ENCODE measurements at regions not wholly inside any gene's neighbourhood (a gene's known extent, or its start where the extent isn't known, plus 50 kb on each side); places are given as distances from the start of the nearest gene placed in this dataset.

DNA sequence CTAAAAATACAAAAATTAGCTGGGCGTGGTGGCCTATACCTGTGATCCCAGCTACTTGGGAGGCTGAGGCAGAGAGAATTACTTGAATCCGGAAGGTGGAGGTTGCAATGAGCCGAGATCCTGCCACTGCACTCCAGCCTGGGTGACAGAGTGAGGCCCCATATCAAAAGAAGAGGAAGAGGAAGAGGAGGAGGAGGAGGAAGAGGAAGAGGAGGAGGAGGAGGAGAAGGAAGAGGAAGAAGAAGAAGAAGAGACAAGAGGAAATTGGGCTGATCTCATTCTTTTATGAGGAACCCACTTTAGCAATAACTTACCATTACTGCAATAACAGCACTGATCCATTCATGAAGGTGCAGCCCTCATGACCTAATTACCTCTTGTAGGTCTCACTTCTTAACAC is 138.9 kb upstream of the GIMD1 start:
- no peak for DNase-seq

DNA sequence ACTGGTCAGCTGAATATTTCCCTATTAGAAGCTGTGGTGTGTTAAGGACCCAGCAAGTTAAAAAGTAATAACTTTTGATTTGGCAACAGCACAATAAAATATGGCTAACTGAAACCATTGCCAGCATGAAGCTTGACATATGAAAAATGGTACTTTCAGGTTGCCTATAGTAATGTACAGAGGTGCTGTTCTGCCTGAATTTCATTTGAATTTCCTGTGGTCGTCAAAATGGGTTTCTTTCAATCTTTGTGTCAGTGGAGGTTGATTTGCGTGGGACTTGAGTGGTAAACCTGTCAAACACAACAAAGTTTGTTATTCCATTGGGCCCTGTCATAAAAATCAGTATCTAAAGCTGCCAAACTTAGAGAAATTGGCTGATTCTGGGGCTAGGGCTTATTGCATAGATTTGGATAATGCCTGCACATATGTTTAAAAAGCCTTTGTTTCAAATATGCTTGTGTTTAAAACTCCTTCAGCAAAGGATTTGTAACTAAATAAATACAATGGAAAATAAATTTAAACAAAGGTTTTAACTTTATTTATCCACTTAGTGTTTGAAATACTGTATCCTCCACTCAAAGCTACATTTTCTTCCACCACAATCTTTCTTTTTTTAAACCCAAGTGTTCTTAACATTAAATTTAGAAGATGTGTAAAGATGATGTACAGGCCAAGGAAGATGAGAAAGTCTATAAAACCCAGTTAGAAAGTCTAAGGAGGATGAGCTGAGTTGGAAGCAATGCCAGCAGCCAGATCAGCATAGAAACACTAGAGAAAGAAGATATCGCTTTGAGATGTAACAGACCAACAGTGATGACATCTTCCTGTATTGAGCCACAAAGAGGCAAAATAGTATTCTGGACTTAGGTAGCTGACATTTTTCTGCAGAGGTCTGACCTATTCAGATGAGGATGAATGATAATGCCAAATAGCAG is 134.8 kb upstream of the GIMD1 start:
- DNase-seq = no peak

DNA sequence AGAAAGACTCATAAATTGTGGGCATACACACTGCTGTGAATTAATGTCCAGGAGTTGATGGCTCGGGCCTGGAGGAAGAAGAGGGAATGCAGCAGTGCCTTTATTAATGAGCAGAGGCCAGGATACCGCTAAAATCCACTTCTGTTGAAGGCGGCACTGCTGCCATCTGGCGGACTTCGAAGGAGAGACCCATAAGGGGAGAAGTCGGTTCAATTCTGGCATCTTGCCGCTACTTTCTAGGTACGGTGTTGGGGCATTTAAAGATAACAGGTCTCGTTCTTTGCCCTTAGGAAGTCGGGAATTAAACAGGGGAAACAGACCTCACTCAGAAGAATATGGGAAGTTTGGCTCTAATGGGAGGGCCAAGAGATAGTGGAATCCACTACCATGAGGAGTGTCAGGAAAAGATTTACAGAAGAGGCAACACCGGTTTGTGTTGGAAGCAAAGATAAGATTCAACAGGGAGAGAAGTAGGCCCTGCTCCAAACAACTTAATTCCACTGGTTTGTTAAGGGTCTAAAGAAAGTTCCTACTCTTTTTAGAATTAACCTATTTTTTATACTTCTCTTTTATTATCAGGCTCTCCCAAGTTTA is 133.6 kb upstream of the GIMD1 start:
- DNase-seq = peak; percentile 21

- DNase-seq = no peak
Measured at GRCh38 chr4:106497271-106497670, 128.7 kb upstream of the GIMD1 start.

GRCh38 chr4:106496061-106496460 is 127.5 kb upstream of the GIMD1 start:
- DNase-seq = no peak

DNA sequence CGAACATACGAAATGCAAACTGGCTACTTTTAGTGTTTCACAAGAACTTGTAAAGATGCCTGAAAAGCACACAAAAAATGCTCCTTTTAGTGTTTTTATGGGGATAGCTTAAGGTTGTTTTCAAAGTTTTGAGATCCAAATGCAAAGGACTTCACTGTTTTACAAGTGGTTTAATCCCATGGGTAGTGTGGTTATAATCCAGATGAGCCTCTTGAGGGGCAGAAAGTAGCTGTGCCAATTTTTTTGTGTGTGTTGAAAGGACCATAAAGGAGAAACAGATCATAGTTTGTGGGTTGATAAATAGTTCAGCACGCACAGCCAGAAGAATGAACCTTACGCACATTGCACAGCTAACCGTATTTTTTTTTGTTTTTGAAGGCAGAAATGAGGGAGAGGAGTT is 126.9 kb upstream of the GIMD1 start:
- DNase-seq = no peak

DNA sequence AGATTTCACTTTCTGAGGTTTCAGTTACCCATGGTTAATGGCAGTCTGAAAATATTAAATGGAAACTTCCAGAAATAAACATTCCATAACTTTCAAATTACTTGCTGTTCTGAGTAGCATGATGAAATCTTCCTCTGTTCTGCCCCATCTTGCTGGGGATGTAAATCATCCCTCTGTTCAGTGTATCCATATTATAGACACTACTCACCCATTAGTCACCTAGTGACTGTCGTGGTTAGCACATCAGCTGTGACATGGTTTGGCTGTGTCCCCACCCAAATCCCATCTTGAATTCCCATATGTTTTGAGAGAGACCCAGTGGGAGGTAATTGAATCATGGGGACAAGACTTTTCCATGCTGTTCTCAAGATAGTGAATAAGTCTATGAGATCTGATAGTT is 125.5 kb upstream of the GIMD1 start:
- DNase-seq = no peak

DNA sequence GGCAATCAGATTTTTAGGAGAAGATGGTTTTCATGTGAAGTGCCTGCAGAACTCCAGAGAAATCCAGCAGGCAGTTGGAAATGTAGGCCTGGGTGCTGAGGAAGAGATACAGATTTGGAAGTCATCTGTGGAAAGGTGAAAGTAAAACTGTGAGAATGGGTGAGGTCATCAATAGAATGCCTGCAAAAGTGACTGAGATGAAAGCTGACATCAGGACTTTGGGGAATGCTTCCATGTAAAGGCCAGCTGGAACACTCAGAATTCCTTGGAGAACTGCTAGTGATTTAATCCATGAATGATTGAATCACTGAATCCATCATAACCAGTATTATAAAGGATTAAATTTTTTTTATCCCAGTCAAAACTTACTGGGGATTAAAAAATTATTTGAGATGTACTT is 124.5 kb upstream of the GIMD1 start:
- DNase-seq = no peak

GRCh38 chr4:106486533-106486932 is 118.0 kb upstream of the GIMD1 start:
- DNase-seq = no peak

DNA sequence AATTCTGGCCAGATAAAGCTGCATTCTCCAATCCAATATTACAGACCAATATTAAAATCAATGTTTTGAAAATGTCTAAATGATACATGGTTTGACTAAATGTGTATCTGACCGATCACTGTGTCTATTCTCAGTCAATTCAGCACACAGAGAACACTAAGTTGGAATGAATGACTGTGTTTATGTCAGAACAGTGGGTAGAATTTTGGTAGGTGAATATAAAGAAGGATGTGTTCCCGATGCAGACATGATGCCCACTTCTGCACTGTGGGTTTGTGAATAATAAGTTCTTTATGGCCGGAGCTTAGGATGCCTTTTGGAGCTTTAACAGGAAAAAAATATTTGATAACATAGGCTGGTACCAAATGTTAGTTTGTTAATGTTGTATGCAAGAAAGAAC is 113.2 kb upstream of the GIMD1 start:
- DNase-seq = no peak

GRCh38 chr4:106478152-106478551 is 109.6 kb upstream of the GIMD1 start:
- DNase-seq = no peak

- DNase-seq = no peak
Measured at GRCh38 chr4:106476741-106477140, 108.2 kb upstream of the GIMD1 start.

- no peak for DNase-seq
Measured at GRCh38 chr4:106473515-106473914, 104.9 kb upstream of the GIMD1 start.

GRCh38 chr4:106471151-106471550 is 102.6 kb upstream of the GIMD1 start:
- DNase-seq = no peak

GRCh38 chr4:106463622-106464021 is 95.0 kb upstream of the GIMD1 start:
- DNase-seq = no peak

GRCh38 chr4:106454581-106454980 is 86.0 kb upstream of the GIMD1 start:
- no peak for DNase-seq

GRCh38 chr4:106454021-106454420 is 85.4 kb upstream of the GIMD1 start:
- DNase-seq = no peak

GRCh38 chr4:106451091-106451490 is 82.5 kb upstream of the GIMD1 start:
- no peak for DNase-seq

DNA sequence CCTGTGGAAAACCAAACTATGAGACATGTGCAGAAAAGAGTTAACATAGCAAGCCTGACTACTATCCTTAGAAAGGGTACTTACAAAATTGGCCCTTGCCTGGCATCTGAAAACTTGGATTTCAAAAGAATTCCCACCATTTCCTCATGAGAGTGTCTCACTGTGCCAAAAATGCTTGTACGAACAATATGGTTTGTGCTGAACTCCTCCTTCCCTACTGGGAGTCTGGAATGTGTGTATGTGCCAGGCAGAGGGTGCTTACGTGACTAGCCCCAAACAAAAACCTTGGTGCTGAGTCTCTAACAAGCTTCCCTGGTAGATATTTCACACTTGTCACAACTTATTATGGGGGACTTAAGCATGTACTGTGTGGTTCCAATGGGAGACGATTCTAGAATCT is 81.7 kb upstream of the GIMD1 start:
- no peak for DNase-seq

- no peak for DNase-seq
Measured at GRCh38 chr4:106444557-106444956, 76.0 kb upstream of the GIMD1 start.

DNA sequence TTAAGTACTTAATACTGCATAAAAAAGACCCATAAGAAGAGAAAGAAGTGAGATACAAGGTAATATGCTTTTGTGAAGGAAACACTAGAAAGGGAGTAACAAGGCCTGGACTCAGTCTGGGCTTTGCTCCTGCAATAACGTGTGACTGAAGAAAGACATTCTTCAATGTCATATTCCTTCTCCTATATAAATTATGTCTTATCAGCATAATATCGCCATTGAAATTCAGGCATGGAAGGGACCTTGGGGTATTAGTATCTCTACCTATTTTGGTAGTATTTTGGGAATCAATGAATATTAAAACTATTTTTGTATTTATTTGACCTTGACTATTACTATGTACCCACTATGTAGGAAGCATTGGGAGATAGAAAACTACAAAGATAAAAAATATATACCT is 62.2 kb upstream of the GIMD1 start:
- DNase-seq = no peak

DNA sequence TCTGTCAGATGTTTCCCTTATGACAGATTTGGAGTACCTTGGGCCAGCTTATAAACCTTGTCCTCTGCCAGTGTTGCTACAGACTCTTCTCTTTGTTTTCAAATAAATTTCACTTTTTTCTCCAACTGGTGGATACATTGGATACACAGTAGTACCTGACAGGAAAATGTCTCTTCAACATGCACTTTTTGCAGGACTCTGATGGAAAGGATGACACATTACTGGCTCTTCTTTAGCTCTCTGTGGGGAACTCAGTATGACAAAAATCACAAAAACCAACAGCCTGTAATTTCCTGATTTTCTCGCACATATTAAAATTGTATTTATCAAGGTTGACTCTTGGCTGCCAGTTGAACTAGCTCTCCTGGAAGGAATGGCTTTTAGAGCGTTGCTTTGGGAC is 61.3 kb upstream of the GIMD1 start:
- DNase-seq = no peak

- DNase-seq = no peak
Measured at GRCh38 chr4:106426069-106426468, 57.5 kb upstream of the GIMD1 start.

GRCh38 chr4:106425576-106425975 is 57.0 kb upstream of the GIMD1 start:
- no peak for DNase-seq

- no peak for DNase-seq
Measured at GRCh38 chr4:106424426-106424825, 55.8 kb upstream of the GIMD1 start.
